Right lung (tissue), 2 donors: ENCODE measurements at regions not wholly inside any gene's neighbourhood (a gene's known extent, or its start where the extent isn't known, plus 50 kb on each side); places are given as distances from the start of the nearest gene placed in this dataset.
A peak's percentile ranks its signal among the peaks of the same experiment; 100 is the strongest.

ENCODE experiments used
- DNase-seq, 2 donors: peaks; one replicate each; pipeline ENCODE4 v3.0.0-alpha.2; 2013

DNA sequence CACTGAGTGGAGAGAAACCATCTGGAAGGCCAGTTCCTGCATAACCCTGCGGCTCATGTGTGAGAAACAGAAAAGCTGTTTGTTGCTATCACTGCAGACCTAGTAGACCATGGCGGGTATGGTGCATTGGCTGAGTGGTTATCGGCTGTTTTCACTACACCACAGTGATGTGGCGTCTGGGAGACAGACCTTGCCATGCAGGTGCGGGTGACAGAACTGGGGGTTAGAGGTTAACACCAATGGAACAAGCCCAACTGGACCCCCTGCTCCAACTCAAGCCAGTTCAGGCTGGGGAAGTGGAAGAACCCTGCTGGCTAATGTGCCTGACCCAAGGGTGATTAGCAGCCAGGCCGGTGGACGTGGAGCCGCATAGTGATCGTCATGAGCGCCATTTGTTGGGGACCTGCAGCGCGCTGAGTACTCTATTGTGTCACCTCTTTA is 91.9 kb downstream of the IRF8 start:
- no peak for DNase-seq

DNA sequence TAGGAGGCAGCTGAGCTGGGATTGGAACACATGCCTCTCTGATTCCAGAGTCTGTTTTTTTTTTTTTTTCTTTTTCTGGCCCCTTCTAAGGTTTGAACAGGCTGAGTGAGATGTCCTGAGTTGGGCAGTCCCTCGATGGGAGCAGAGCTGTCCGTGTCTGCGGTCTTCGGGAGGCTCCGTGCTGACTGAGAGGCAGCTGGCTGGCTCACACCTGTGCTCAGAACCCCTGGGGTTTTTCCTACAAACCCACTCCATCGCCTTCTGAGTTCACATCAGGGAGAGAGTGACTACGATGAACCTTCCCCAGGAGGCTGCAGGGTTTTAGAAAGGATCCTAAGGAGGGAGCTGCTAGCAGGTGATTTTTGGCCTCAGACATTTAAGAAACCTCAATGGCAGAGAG is 92.5 kb downstream of the IRF8 start:
- DNase-seq, result no peak

DNA sequence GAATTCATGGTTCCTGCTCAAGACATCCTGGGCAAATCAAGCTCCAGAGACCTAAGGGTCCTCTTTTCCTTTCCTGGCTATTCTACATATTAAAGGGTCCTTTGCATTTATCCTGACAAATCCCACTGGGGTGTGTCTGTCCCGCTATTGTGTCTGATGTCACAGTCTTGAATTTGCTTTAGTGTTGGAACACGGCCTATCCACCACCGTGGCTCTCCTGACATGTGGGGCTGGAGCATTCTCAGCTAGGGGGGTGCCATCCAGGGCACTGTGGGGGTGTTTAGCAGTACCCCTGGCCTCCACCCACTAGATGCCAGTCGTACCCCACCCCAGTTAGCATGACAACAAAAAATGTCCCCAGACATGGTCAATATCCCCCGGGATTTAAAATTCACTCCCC is 92.9 kb downstream of the IRF8 start:
- no peak for DNase-seq

DNA sequence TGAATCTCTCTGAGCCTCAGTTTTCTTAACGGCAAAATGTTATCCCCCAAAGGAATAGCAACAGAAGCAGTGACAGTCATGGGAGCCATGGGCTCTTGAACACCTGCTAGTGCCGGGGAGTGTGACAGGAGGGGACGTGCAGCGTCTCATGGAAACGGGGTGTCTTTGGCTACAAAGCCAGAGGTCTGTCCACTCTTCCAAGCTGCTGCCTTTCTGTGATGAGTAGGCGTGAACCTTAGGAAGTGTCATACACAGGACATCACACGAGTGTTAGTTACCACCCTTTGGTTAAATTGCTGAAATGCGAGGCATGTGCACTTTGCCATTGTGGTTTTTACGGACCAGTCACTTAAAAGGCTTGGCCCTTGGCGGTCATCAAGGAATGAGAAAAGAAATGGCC is 93.4 kb downstream of the IRF8 start:
- DNase-seq, result no peak

DNA sequence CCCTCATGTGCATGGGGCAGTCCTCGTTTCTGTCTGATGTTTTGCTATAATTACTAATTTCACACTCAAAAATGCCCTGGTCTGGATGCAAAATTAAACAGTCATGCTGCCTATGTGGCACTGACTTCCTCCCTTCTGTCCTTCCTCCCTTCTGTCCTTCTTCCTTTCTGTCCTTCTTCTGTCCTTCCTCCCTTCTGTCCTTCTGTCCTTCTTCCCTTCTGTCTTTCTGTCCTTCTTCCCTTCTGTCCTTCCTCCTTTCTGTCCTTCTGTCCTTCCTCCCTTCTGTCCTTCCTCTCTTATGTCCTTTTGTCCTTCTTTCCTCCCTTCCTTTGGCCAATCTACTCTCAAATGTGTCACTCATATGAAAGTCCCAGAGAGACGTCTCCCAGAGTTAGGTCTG is 93.8 kb downstream of the IRF8 start:
- DNase-seq, result no peak

DNA sequence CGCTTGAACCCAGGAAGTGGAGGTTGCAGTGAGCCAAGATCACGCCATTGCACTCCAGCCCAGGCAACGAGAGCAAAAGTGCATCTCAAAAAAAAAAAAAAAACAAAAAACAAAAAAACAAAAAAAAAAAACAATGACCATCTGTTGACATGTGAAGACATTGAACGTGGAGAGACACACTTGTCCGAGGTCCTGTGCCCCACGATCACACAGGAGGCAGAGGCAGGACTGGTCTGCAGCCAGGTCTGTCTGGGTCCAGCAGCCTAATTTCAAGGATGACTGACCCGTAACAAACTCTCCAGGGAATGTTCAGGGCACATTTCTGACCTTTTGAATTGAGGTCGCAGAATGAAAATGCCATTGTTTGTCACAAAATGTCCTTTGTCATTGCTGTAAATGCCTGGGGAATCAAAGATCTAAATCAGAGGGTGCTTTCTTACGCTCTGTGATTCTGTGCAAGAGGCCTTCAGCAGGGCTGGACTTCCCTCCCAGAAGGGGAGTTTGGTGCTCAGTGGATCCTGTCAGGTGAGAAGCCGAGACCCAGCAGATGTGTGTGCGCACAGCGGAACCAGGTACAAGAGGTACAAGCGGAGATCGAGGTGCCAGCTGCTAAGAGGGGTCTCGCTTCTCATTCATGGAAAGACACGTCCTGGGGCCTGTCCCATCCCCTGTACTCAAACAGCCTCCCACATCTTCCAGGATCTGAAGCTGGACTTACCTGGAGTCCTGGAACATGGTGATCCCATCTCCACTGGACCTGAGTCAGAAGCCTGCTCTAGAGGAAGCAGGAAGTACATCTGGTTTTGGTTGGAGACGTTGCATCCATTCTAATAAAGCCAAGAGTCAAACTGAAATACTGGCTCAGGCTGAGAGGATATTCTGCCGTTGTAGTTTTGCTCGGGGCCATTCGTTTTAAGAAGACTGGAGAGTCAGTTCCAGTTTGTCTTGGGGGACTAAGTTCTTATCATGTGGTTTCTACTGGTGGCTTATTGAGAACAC is 95.8 kb downstream of the IRF8 start:
- DNase-seq, result no peak

DNA sequence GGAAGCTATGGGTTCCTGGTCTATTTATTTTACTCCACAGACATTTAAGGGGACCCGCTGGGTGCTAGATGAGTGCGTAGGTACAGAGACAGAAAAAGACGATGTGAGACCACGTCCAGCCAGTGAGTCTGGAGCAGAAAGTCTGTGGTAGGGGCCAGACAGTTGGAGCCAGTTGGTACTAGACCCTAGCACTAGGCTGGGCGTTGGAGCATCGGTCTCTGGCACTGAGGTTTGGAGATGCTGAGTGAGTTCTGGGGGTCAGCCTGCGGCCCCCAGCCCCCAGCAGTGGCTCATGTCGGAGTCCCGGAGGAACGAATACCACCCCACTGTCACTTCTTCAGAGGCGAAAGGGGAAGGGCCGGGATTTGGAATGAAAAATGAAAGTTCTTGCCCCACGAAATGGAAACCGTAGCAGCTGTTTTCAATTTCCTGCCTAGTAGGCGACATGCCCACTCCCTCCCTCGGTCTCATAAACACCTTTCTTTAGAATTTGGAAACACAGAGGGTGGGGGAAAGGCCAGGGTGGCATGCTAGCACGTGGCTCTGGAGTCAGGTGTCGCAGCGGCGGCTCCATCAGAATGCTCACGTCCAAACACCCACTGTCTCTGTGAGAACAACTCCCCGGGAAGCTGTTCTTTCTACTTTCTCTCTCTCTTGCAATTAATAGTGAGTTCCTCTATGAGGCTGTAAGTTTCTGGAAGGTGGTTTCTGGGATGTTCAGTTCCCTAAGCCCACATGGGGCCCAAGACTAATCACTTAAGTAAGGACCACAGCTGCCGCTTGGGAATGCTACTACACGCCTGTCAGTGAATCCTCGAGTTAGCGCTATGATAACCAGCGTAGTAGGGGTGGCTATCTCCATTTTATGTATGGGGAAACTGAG is 96.8 kb downstream of the IRF8 start:
- DNase-seq, result no peak

DNA sequence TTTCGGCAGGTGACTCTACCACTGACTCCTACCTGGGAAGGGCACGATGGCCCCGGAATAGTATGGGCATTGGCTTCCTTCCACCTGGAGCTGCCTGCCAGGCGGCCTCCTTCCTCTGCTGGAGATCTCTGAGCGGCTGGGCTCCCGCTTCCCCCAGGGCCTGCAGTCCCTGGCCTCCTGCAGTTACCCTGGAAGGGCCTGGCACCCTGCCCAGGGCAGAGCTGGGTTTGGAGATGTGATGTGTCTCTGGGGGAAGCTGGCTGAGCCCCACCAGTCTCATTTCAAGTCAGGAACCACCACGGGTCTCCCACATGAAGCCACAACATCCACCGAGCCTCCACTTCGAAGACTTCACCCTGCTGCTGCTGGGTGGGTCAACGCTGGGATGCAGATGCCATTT is 97.9 kb downstream of the IRF8 start:
- DNase-seq, result no peak

DNA sequence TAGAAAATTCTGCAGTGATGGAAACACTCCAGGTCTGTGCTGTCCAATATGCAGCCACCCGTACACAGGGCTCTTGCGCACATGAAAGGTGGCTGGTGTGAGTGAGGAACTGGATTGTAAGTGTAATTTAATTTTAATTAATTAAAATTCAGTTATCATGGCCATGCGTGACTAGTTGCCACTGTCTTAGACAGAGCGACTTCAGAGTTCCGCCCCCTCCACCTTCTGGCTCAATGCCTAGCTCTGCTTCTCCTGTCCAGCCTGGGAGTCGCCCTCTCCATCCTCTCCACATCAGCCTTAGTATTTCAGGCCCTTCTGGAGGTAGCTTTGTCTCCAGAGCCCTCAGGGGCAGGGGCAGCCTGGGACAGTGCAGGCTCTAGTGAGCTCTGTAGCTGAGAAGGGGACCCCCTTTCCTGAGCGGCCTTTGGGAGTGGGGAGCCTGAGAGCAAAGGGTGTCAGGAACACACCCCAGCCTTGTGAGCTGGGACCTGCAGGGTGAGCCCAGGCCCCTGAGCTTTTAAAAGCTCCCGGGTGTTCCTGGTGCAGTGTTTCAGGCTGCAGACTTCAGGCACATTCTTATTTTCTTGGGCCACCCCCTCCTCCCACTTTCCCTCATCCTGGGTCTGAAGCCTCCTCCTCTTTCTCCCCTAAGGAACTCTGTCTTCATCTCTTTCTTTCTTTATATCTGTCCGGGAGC is 99.4 kb downstream of the IRF8 start:
- no peak for DNase-seq

DNA sequence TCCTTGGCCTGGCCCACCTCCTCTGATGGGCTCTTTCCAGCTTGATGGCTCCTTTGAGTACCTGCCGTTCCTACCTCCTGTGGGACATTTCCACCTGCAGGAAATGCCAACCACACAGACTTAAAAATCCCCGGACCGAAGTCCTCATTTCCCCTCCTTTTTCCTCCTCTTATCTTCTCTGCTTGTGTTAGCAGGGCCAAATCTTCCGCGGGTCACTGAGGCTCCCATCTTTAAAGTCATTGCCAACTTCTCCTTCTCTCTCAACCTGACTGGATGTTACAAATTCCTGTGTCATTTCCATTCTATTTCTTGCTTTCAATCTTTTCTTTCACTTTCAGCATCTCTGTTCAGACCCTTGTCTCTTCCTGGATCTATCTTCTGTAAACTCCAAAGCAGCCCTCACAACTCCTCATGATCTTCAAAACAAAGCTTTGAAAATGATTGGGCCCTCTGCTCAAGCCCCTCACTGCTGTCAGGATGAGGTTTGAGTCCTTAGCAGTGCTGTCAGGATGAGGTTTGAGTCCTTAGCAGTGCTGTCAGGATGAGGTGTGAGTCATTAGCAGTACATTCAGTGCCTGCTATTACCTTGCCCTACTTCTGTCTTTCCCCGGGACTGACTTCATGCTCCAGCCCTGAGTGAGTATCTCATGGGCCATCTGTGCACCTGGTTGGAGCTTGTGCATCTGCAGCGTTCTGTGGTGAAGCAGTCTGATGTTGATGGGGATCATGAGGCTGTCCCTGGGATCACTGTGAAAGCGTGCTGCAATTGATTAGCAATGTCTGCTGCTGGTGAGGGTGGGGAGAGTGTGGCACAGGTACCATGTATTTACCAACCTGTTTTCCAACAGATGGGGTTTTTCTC is 100.1 kb downstream of the IRF8 start:
- DNase-seq, result no peak

DNA sequence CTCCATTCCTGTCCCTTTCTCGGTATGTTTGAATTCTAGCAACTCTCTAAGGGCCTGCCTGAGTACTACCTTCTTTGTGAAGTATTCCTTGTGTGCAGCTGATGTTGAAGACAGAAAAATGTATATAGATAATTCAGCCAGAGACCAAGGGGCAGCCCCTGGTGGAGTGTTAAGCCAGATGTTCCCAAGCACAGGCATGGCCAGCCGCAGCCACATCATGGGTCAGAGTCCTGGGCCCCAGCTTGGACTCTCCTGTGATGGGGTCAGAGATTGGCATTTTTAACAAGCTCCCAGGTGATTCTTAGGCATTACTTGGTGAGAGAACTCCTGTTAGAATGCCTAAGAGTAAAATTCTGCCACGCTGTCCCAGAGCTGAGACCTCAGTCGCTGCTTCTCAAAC is 100.8 kb downstream of the IRF8 start:
- no peak for DNase-seq

DNA sequence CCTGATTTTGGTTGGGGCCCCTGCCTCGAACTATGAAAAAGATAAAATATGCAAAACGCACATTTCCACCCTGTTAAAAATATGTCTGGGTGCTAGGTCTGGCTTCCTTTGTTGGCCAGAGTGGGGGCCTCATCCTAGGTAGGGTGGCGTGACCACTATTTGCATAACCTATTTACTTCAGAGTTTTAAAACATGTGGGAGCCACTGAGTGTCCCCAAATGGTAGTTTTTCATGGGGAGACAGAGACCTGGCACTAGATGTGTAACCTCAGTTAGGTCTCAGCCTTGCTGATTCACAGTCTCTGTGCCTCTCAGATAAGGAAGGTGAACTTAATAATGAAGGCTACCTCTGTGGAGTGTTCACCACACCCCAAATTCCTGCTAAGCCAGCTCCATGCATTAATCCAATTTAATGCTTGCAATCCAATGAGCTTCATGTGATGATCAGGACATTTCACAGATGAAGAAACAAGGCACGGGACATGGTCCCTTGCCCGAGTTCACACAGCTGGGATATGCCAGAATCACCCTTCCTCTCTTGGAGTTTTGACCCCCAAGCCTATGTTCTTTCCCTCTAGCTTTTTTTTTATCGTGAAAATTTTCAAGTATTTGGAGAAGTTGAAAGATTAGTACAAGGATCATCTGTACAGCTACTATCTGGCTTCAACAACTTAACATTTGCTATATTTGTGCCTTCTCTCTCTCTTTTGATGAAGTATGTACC is 103.4 kb downstream of the IRF8 start:
- DNase-seq, result no peak

DNA sequence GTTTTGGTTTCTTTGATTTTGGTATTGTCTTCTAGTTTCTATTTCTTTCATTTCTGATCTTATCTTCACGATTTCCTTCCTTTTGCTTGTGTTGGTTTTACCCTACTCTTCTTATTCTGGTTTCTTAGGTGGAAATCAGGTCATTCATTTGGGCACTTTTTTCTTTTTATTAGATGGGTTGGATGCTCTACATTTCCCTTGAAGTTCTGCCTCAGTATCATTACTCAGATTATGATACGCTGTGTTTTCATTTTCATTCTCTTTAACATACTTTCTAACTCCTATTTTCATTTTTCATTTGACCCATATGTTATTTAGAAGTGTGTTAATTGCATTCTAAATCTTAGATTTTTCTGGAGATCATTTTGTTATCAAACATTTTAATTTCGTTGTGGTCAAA is 108.6 kb downstream of the IRF8 start:
- DNase-seq, result no peak

DNA sequence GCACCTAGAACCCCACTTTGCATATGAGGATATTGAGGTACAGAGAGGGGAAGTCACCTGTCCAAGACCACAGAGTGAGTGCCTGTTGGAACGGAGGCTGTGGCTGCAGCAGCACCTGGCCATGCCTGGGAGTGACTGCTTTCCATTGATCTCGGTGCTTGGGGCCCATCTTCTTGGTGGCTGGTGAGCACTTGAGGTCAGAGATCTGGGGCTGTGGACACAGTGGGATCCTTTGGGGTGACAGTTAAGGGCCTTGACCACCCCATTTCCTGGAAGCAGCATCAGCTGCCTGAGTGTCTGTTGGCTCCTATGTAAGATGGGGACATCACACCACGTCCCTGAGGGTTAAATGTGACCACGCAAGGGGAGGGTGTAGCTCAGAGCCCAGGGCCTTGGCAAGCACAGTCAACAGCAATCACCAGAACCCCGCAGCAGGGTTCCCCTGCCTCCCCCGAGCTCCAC is 111.7 kb downstream of the IRF8 start:
- no peak for DNase-seq

DNA sequence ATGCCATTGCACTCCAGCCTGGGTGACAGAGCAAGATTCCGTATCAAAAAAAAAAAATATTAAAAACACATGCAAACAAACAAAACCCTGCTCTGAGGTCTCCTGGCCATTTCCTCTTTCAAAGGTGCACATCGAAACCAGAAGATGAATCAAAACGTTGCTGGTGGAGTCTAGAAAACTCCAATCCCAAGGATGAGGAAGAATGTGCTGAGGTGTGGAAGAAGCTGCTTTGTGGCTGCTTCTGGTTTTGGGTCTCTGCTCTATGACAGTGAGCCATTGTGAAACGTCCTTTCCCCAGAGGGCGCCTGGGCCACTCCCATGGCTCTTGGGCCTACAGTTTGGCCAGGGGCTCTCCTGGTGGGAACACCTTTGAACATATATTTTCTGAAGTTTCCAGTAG is 112.6 kb downstream of the IRF8 start:
- no peak for DNase-seq

DNA sequence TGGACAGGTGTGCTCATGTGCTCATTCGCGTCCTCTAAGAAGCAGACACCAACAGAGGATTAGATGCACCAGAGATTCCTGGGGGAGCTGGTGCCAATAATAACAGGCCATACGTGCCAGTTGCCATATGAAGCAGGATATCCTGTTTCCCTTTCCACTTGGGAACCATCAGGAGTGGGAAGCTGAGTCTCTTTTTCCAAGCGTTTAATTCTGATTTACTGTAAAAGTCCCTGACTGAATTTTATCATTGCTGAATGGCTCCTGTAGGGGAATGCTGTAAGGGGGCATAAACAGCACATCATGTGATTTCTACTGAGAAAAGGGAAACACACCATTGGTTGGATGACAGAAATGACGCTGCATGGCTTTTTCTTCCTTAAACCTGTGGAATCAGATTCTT is 113.3 kb downstream of the IRF8 start:
- no peak for DNase-seq

DNA sequence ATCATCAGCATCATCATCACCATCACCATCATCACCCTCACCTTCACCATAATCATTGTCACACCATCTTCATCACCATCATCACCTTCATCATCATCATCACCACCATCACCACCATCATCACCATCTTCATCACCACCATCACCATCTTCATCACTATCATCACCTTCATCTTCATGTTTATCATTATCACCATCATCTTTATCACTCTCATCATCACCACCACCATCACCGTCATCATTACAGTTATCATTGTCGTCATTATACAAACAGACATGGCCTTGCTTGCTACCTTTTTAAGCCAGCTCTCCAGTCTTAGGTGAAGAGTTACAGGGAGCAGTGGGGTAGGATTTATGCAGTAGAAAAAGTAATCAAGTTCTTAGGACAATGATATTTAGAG is 114.9 kb downstream of the IRF8 start:
- DNase-seq, result no peak

DNA sequence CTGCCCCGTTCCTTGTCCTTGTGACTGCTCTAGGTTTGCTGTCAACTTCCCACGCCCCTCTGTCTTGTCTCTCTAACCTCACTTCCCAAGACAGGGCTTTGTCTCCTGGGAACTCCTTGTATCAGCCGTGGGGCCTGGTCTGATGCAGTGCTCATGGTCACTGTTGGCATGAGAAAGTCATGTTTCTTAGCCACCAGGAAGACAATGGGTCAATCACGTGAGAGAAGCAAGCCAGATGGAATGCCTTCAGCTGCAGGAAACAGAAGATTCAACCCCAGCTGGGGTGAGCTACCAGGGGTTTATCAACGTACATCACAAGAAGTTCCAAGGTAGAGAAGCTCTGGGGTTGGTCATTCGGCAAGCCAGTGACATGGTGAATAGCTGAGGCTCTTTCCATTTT is 116.6 kb downstream of the IRF8 start:
- no peak for DNase-seq

DNA sequence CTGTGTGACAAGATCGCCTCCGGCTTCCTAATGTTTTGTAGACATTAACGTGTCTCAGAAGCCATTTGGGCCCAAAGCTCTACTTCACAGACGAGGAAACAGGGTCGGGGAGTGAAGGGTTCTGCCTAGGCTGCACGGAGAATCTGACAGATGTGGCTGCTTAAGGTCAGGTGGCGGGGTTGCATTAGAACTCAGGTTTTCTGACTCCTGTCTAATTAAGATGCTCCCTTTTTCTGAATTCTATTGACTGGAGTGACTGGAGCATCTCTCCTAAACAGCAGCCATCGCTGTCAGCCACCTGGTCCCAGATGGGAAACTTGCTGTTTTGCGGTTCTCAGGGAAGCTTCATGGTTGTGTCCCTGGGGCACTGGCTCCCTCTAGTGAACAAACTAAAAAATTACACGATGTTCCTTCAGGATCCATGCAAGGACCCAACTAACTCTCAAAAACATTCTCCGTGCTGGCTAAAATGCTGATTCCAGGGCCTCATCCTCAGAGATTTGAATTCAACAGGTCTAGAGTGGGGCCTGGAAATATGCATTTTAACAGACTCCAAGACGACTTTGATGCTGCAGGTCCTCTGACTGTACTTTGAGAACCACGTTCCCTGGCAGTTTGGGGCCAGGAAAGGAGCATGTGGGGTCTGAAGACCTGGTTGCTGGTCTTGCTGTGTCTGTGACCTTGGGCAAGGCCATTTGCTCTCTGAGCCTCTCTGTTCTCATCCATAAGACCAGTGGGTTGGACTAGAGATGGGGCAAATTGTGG is 117.4 kb downstream of the IRF8 start:
- DNase-seq, result peak in 1 of 2 donors; percentile 51

DNA sequence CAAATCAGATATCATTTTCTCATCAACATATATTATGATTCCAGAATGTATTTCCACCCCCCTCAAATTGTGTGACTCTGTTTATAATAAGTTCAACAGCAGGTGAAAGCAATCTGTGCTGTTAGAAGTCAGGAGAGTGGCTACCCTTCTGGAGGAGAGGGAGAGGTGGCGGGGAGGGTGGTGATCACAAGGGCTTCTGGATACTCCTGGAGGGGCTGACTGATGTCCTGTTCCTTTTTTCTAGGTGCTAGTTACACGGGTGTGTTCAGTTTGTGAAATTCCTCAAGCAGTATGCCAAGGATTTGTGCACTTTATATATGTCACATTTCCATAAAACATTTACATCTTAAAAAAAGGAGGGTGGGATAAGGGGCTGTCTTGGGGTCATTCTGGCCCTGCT is 119.1 kb downstream of the IRF8 start:
- DNase-seq, result no peak
